ENCODE measurements at regions not wholly inside any gene's neighbourhood (a gene's known extent, or its start where the extent isn't known, plus 50 kb on each side); places are given as distances from the start of the nearest gene placed in this dataset.

- H3K4me3 ChIP-seq (replicated peaks in 1 of 2; ENCODE audit: low read depth in 2 of 2, low read length in 2 of 2): no peak overlapping the region
- TF ChIP-seq, protein P1, sequence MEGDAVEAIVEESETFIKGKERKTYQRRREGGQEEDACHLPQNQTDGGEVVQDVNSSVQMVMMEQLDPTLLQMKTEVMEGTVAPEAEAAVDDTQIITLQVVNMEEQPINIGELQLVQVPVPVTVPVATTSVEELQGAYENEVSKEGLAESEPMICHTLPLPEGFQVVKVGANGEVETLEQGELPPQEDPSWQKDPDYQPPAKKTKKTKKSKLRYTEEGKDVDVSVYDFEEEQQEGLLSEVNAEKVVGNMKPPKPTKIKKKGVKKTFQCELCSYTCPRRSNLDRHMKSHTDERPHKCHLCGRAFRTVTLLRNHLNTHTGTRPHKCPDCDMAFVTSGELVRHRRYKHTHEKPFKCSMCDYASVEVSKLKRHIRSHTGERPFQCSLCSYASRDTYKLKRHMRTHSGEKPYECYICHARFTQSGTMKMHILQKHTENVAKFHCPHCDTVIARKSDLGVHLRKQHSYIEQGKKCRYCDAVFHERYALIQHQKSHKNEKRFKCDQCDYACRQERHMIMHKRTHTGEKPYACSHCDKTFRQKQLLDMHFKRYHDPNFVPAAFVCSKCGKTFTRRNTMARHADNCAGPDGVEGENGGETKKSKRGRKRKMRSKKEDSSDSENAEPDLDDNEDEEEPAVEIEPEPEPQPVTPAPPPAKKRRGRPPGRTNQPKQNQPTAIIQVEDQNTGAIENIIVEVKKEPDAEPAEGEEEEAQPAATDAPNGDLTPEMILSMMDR (IDR thresholded peaks at IDR 0.05; ENCODE audit: low read depth, low read length): no peak
- peak; percentile 40 to 80 for DNase-seq (ENCODE audit: low read depth in 2 of 2)
Measured at GRCh38 chr2:180722551-180723239, 257.7 kb upstream of the UBE2E3 start.

- TF ChIP-seq, protein P1 (IDR thresholded peaks at IDR 0.05; ENCODE audit: low read depth, low read length): no peak
- no peak overlapping the region for H3K4me3 ChIP-seq (replicated peaks in 1 of 2; ENCODE audit: low read depth in 2 of 2, low read length in 2 of 2)
- DNase-seq (ENCODE audit: low read depth in 2 of 2): no peak
Measured at GRCh38 chr2:180720829-180721228, 259.6 kb upstream of the UBE2E3 start.

- no peak overlapping the region for H3K4me3 ChIP-seq (replicated peaks in 1 of 2; ENCODE audit: low read depth in 2 of 2, low read length in 2 of 2)
- no peak for DNase-seq (ENCODE audit: low read depth in 2 of 2)
- TF ChIP-seq, protein P1 (IDR thresholded peaks at IDR 0.05; ENCODE audit: low read depth, low read length): no peak
Measured at GRCh38 chr2:180717588-180717987, 262.8 kb upstream of the UBE2E3 start.

DNA sequence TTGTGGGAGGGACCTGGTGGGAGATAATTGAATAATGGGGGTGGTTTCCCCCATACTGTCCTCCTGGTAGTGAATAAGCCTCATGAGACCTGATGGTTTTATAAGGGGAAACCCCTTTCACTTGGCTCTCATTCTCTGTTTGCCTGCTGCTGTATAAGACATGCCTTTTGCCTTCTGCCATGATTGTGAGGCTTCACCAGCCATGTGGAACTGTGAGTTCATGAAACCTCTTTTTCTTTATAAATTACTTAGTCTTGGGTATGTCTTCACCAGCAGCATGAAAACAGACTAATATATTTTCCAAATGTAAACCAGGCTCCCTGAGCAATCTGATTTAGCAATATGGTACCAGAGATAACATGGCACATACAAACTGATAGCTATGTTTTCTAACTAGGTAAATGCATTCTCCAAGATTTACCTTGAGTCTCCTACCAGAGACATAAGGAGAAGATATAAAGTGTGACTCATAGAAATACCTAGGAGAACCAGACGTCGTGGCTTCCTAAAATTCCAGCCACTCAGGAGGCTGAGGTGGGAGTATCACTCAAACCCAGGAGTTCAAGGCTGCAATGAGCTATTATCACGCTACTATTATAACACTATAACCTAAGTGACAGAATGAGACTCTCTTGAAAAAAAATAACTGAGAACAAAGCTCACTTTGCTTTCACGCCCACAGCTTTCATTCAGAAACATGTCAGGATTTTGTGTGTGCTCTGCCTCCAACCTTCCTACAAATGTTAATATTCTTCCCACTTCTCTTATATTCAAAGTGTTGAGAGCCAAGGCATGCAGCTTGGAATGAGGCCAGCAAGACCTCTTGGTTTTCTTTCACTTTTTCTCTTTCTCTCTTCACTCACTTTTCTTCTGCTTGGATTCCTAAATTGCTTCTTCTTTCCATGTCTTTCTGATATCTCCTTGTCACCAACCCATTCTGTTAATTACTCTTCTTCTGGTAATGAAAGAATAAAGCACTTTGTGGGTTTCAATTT is 263.9 kb upstream of the UBE2E3 start:
- DNase-seq (ENCODE audit: low read depth in 2 of 2): peak in 1 of 2 donors; percentile 54
- no peak overlapping the region for H3K4me3 ChIP-seq (replicated peaks in 1 of 2; ENCODE audit: low read depth in 2 of 2, low read length in 2 of 2)
- TF ChIP-seq, protein P1 (IDR thresholded peaks at IDR 0.05; ENCODE audit: low read depth, low read length): no peak

DNA sequence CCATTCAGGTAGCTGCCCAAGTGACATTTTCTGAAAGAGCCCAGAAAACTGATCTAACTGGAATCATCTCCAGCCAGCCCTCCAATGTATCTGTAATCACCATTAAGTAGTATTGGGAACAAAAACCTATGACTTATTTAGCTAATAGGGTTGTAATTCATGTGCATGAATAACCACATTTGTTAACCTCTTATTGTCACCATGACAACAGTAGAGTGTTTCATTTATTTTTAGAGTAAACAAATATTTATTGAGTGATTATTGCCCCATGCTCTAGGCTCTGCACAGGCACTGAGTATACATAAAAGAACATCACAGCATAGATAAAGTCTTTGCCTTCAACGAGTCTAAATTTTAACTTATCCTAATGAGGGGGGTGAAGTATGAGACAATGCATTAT is 265.4 kb upstream of the UBE2E3 start:
- no peak for DNase-seq (ENCODE audit: low read depth in 2 of 2)
- TF ChIP-seq, protein P1 (IDR thresholded peaks at IDR 0.05; ENCODE audit: low read depth, low read length): no peak
- H3K4me3 ChIP-seq (replicated peaks in 1 of 2; ENCODE audit: low read depth in 2 of 2, low read length in 2 of 2): no peak overlapping the region

DNA sequence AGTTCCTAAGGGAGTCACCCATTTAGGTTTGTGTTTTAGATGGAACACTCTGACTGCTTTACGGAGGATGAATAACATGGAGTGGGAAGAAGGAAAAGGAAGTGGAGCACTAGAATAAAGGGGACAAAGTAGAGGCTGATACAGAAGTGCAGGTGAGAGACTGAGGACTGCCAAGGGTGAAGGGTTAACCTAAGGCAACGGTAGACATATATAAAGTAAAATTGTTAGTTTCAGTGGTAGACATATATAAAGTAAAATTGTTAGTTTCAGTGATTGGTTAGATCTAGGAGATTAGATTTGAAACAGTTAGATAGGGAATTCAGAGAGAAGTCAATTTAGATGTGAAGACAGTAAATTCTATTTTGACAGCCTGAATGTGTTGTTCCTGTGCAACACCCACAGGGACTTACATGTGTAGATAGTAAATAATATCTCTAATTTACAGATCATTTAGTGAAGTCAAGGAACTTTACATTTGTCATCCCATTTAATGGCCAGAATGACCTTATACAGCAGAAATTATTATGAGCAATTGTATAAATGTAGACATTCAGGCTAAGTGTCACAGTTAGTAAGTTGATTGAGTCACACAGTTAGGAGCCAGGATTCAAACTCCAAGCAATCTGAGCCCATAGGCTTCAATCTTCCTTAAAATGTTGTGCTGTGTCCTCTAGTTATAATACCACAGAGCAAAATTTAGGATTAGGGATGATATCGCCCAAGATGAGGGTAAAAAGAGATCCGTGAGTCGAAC is 270.8 kb upstream of the UBE2E3 start:
- DNase-seq (ENCODE audit: low read depth in 2 of 2): no peak
- no peak overlapping the region for H3K4me3 ChIP-seq (replicated peaks in 1 of 2; ENCODE audit: low read depth in 2 of 2, low read length in 2 of 2)
- TF ChIP-seq, protein P1 (IDR thresholded peaks at IDR 0.05; ENCODE audit: low read depth, low read length): no peak

Data from cardiac fibroblast (primary cell).